8988T (cell line): ENCODE measurements at regions not wholly inside any gene's neighbourhood (a gene's known extent, or its start where the extent isn't known, plus 50 kb on each side); places are given as distances from the start of the nearest gene placed in this dataset.

Source experiments
- DNase-seq: peaks from one replicate; pipeline ENCODE4 v3.0.0; 2011

- DNase-seq: no peak
These were observed 557.9 kb upstream of the ID4 start for GRCh38 chr6:19279273-19279684.

GRCh38 chr6:19287928-19288327 lies 549.2 kb upstream of the ID4 start:
- no peak for DNase-seq

GRCh38 chr6:19289457-19289856 lies 547.7 kb upstream of the ID4 start:
- no peak for DNase-seq

GRCh38 chr6:19297880-19298279 lies 539.3 kb upstream of the ID4 start:
- no peak for DNase-seq

GRCh38 chr6:19298421-19298820 lies 538.7 kb upstream of the ID4 start:
- DNase-seq: no peak

- no peak for DNase-seq
These were observed 538.0 kb upstream of the ID4 start for GRCh38 chr6:19299129-19299528.

- no peak for DNase-seq
These were observed 535.2 kb upstream of the ID4 start for GRCh38 chr6:19301980-19302379.

GRCh38 chr6:19303383-19303782 lies 533.8 kb upstream of the ID4 start:
- no peak for DNase-seq

GRCh38 chr6:19309661-19310060 lies 527.5 kb upstream of the ID4 start:
- DNase-seq: no peak

- no peak for DNase-seq
These were observed 525.4 kb upstream of the ID4 start for GRCh38 chr6:19311786-19312185.

- no peak for DNase-seq
These were observed 524.8 kb upstream of the ID4 start for GRCh38 chr6:19312241-19312978.

GRCh38 chr6:19317431-19317986 lies 519.7 kb upstream of the ID4 start:
- no peak for DNase-seq

GRCh38 chr6:19319005-19319404 lies 518.2 kb upstream of the ID4 start:
- no peak for DNase-seq

GRCh38 chr6:19320111-19320581 lies 517.0 kb upstream of the ID4 start:
- no peak for DNase-seq

GRCh38 chr6:19322691-19323485 lies 514.3 kb upstream of the ID4 start:
- DNase-seq: no peak

- DNase-seq: no peak
These were observed 512.8 kb upstream of the ID4 start for GRCh38 chr6:19324376-19324775.

GRCh38 chr6:19325335-19325789 lies 511.8 kb upstream of the ID4 start:
- no peak for DNase-seq

GRCh38 chr6:19327241-19327640 lies 509.9 kb upstream of the ID4 start:
- no peak for DNase-seq

- no peak for DNase-seq
These were observed 509.5 kb upstream of the ID4 start for GRCh38 chr6:19327661-19328060.

- DNase-seq: no peak
These were observed 508.1 kb upstream of the ID4 start for GRCh38 chr6:19329078-19329477.

GRCh38 chr6:19331089-19331488 lies 506.1 kb upstream of the ID4 start:
- DNase-seq: no peak

- DNase-seq: no peak
These were observed 504.2 kb upstream of the ID4 start for GRCh38 chr6:19332806-19333460.

GRCh38 chr6:19333936-19334335 lies 503.2 kb upstream of the ID4 start:
- no peak for DNase-seq
